ENCODE measurements at regions not wholly inside any gene's neighbourhood (a gene's known extent, or its start where the extent isn't known, plus 50 kb on each side); places are given as distances from the start of the nearest gene placed in this dataset.

DNA sequence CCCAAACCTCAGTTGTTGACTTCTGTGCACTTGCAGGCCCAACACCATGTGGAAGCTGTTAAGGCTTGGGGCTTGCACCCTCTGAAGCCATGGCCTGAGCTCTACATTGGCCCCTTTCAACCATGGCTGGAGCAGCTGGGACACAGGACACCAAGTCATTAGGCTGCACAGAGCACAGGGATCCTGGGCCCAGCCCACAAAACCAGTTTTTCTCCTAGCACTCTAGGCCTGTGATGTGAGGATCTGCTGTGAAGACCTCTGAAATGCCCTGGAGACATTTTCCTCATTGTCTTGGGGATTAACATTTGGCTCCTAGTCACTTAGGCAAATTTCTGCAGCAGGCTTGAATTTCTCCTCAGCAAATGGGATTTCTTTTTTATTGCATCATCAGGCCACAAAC is 1255.7 kb downstream of the ZPLD1 start:
- no peak overlapping the region for H3K27ac ChIP-seq
- intact Hi-C loops (cut with DNase I), result no loop called here
- TF ChIP-seq POLR2AphosphoS5 (IDR thresholded peaks at IDR 0.05), result no peak
- TF ChIP-seq EP300 (IDR thresholded peaks at IDR 0.05), result no peak
- TF ChIP-seq, protein P1, sequence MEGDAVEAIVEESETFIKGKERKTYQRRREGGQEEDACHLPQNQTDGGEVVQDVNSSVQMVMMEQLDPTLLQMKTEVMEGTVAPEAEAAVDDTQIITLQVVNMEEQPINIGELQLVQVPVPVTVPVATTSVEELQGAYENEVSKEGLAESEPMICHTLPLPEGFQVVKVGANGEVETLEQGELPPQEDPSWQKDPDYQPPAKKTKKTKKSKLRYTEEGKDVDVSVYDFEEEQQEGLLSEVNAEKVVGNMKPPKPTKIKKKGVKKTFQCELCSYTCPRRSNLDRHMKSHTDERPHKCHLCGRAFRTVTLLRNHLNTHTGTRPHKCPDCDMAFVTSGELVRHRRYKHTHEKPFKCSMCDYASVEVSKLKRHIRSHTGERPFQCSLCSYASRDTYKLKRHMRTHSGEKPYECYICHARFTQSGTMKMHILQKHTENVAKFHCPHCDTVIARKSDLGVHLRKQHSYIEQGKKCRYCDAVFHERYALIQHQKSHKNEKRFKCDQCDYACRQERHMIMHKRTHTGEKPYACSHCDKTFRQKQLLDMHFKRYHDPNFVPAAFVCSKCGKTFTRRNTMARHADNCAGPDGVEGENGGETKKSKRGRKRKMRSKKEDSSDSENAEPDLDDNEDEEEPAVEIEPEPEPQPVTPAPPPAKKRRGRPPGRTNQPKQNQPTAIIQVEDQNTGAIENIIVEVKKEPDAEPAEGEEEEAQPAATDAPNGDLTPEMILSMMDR (IDR thresholded peaks at IDR 0.05), result no peak
- no peak for TF ChIP-seq POLR2A (IDR thresholded peaks at IDR 0.05)

DNA sequence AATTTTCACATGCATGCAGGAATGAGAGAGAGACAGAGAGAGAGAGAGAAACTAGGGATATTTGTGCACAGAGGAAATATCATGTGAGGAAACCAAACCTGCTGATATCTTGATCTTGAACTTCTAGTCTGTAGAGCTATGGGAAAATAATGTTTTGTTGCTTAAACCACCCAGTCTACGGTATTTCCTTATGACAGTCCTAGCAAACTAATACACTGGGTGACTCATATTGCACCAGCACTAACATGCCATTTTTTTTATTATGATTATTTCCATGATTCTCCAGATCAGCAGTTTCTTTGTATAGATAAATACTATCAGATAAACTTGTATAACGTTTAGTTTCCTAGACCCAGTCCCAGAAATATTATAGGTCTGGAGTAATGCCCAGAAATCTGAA is 1259.0 kb downstream of the ZPLD1 start:
- Histone ChIP-seq H3K27me3 (no peaks in the 10 kb centered on the region), H3K4me1 (no peaks in the 10 kb centered on the region), H3K36me3 (no peaks in the 10 kb centered on the region), H3K4me3 (no peak overlapping the region), H3K9me3 (no peaks in the 10 kb centered on the region), H3K27ac (no peak overlapping the region)
- TF ChIP-seq, protein P1 (IDR thresholded peaks at IDR 0.05), result no peak
- no peak for TF ChIP-seq POLR2A (IDR thresholded peaks at IDR 0.05)
- TF ChIP-seq EP300 (IDR thresholded peaks at IDR 0.05), result no peak
- TF ChIP-seq POLR2AphosphoS5 (IDR thresholded peaks at IDR 0.05), result no peak
- WGBS, 2 donors, result 60 to 84% methylated on average over 2 of the region's 2 CpGs
- intact Hi-C loops (cut with DNase I), result no loop called here
- DNase-seq, result no peak

More for the DNA sequence above, 1255.7 kb downstream of the ZPLD1 start:
- Histone ChIP-seq H3K27me3 (no peaks in the 10 kb centered on the region), H3K4me3 (no peak overlapping the region), H3K9me3 (no peaks in the 10 kb centered on the region), H3K4me1 (no peaks in the 10 kb centered on the region), H3K36me3 (no peaks in the 10 kb centered on the region)
- DNase-seq, result no peak

DNA sequence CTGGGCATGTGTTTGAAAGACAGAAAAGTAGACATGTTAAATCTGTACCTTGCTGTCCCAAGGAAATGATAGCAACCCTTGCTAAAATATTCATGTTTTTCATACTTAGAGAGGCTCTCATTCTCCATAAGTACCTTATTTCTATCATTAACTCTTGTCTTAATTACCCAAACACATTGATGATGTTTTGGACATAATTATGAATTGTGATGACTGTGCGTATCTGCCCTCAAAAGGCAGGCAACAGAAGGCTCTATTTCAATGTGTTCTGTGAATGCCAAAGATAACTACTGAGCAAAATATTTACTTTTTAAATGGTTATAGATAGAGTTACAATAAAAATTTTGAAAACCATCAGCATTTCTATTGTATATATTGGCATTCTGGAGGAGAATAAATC is 1263.8 kb downstream of the ZPLD1 start:
- intact Hi-C loops (cut with DNase I), result no loop called here
- no peaks in the 10 kb centered on the region for H3K4me1 ChIP-seq
- no peak for TF ChIP-seq POLR2AphosphoS5 (IDR thresholded peaks at IDR 0.05)
- TF ChIP-seq, protein P1 (IDR thresholded peaks at IDR 0.05), result no peak
- TF ChIP-seq EP300 (IDR thresholded peaks at IDR 0.05), result no peak
- TF ChIP-seq POLR2A (IDR thresholded peaks at IDR 0.05), result no peak

DNA sequence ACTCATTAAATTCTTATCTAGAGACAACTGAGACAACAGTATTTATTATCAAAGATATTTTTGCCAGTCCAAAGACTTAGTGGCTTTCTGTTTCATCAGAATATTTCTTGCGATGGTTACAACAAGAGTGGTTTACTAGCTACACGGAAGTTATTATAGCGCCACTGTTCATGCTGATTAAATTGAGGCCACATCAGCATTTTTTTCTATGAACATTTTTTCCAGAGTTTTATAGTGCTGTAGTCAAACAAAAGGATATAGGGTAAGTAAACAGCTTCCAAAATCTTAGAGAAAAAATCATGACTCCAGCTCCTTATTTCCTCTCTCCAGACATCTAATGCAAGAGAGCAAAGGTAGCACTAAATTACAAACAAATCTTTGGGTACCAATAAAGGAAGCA is 1264.4 kb downstream of the ZPLD1 start:
- TF ChIP-seq EP300 (IDR thresholded peaks at IDR 0.05) (no peak), POLR2A (IDR thresholded peaks at IDR 0.05) (no peak)
- TF ChIP-seq, protein P1 (IDR thresholded peaks at IDR 0.05), result no peak
- no peak overlapping the region for H3K27ac ChIP-seq
- H3K4me3 ChIP-seq, result no peak overlapping the region
- H3K4me1 ChIP-seq, result no peaks in the 10 kb centered on the region
- 69 to 87% methylated on average over 3 of the region's 3 CpGs for WGBS, 2 donors
- no peaks in the 10 kb centered on the region for H3K9me3 ChIP-seq
- no peaks in the 10 kb centered on the region for H3K36me3 ChIP-seq
- H3K27me3 ChIP-seq, result no peaks in the 10 kb centered on the region
- no peak for DNase-seq
- intact Hi-C loops (cut with DNase I), result no loop called here

More for the DNA sequence above, 1263.8 kb downstream of the ZPLD1 start:
- no peak overlapping the region for H3K4me3 ChIP-seq
- no peaks in the 10 kb centered on the region for H3K9me3 ChIP-seq
- no peaks in the 10 kb centered on the region for H3K36me3 ChIP-seq
- DNase-seq, result no peak
- 82 to 85% methylated on average over 1 of the region's 1 CpG for WGBS, 2 donors
- H3K27me3 ChIP-seq, result no peaks in the 10 kb centered on the region
- no peak overlapping the region for H3K27ac ChIP-seq

DNA sequence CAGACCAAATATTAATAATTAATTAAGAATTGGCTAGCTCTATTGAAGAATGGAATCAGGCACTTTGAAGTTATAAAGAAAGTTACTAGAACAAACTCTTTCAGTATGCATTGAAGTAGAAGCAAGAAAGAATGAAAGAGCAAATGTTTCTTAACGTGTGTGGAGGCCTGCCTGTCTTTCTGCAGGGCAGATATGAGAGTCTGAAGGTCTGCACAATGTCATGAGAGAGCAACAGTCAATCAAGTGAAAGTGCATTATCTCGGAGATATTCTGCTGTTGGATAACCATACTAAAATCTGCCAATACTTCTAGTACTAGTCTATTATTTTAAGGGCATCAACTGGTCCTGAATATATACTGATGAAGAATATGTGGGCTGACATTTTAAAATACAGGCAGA is 1270.8 kb downstream of the ZPLD1 start:
- intact Hi-C loops (cut with DNase I), result no loop called here
- TF ChIP-seq EP300 (IDR thresholded peaks at IDR 0.05), result no peak
- TF ChIP-seq, protein P1 (IDR thresholded peaks at IDR 0.05), result no peak
- no peak for TF ChIP-seq POLR2A (IDR thresholded peaks at IDR 0.05)
- no peak for TF ChIP-seq POLR2AphosphoS5 (IDR thresholded peaks at IDR 0.05)
- Histone ChIP-seq H3K27ac (no peak overlapping the region), H3K4me1 (no peaks in the 10 kb centered on the region), H3K36me3 (no peaks in the 10 kb centered on the region), H3K4me3 (no peak overlapping the region), H3K27me3 (no peaks in the 10 kb centered on the region), H3K9me3 (no peaks in the 10 kb centered on the region)
- no peak for DNase-seq
- 35 to 51% methylated on average over 2 of the region's 2 CpGs for WGBS, 2 donors

All from sigmoid colon (tissue), 6 donors.